Hippocampal formation (tissue), 2 donors: ENCODE measurements at regions not wholly inside any gene's neighbourhood (a gene's known extent, or its start where the extent isn't known, plus 50 kb on each side); places are given as distances from the start of the nearest gene placed in this dataset.
"Not testable (repeated sequence)": the region's sequence is repeated elsewhere in the genome, so short reads cannot be mapped to it uniquely, and the experiment has no call there.

Experiments
- DNase-seq, 2 donors: peaks; one replicate each; lab custom pipeline; 2025; lab: John Stamatoyannopoulos, UW

DNA sequence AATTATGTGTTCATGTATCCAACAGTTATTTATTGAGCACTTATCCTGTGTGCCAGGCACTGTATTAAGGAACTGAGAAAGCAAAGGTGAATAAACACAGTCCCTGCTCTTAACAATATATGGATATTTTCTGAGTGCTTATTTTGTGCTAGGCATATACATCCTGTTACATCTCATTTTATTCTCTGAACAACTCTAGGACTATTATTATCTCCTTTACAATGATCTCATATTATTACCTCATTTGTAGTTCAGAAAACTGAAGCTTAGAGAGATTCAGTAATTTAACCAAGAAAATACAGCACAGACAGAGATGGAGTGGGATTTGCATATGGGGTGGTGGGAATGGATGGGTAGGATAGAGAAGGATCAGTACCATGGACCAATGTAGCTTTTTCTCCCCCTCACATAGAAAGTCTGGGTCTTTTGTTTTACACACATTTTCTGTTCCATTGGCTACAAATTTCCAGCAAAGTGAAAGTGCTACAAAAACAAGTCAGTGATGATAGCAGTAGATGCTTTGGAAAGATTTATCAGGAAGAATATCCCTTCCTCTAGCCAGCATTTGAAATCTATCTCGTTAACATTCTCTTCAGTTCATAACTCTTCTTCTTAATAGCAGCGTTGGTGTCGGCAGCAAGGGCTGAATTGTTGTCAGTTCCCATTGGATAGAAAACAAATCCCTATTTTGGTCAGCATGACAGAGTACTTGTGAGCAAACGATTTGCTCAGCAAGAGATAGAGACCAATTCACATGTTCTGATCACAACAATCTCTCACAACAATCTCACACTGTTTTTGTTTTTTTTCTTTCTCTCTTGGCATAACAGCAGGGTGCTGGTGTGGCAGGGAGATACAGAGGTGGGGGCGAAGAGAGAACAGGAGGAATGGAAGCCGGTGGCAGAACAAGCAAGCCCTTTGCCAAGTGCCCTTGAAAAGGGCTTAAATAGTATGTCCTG lies 102.2 kb upstream of the KCTD1 start:
- peak in 1 of 2 donors; percentile 78 for DNase-seq

- no peak for DNase-seq
Observed at GRCh38 chr18:26649193-26649543, 100.8 kb upstream of the KCTD1 start.

DNA sequence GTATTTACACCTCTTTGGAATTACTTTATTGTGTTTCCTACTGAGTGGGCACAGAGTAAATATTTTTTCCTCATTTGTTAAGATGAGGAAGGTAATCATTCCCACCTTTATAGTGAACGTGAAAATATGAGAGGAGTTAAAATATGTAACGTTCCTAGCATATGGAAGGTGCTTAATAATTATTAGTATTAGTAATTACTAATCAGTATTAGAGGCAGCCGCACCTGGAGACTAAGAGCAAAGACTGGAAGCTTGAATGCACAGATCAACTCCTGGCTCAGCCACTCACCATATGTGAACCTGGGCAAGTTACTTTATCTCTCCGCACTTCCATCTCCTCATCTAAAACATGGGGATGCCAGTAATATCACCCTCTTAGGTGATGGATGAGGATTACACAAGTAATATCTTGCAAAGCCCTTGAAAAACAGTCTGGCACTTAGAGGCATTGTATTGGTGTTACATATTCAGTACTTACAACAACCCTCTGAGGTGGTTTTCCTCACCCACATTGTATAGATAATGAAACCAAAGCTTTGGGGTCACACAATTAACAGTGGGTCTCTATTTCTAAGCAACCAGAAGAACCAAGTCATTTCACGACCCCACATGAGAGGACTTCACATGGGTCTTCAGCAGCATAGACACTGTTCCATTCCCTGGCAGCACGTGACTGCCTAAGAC lies 100.3 kb upstream of the KCTD1 start:
- no peak for DNase-seq

GRCh38 chr18:26646901-26647300 lies 98.5 kb upstream of the KCTD1 start:
- no peak for DNase-seq

GRCh38 chr18:26642440-26643348 lies 94.3 kb upstream of the KCTD1 start:
- DNase-seq, result no peak

DNA sequence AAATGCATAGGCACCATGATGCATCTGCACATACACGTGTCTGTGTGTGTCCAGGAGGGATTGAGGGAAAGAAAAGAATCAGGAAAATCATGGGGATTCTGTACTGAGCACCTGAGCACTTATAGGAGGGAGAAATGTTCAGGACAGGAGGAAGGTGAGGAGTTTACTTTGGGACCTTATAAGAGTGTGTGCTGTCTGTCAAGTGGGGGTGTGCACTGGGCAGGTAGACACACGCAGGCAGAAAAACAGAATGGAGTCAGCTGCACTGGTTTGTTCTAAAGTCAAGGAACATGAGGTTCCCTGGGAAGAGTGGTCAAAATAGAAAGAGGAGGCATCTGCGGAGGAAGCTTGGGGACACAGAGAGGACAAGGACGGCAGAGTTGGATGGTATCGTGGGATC lies 92.2 kb upstream of the KCTD1 start:
- DNase-seq, result no peak

DNA sequence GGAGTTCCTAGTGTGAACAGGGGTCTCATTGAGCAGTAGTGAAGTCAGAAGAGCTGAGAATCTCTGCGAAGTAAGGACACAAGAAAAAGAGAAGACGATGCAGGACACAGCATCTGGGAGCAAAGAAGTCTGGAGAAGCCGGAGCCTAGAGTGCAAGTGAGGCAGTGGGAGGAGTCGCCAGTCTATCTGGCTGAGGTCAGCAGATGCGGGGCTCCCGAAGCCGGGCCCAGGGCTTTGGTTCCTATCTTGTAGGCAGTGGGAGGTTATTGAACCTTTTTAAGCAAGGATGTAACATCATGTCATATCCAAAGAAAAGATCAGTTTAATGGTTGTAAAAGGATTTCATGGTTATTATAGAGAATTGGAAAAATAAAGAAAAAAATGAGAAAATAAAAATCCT lies 90.8 kb upstream of the KCTD1 start:
- no peak for DNase-seq

- DNase-seq, result no peak
Observed at GRCh38 chr18:26637983-26638382, 89.6 kb upstream of the KCTD1 start.

DNA sequence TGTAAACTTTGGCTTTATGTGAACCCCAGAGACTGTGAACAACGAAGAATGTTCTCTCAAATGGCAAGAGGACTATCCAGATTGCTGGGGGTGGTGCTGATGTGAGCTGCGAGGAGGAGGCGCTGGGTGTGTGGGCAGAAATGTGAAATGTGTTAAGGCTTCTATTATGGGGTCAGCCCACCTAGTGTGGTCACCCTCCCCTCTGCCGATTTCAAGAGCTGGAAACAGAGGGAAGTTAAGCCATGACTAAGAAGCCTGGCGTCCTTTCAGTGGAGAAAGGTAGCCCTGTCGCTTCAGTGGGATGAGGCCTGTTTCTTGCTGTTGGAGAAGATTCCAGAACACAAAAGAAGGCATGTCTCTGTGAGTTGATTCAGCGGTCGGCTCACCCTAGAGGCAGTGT lies 89.0 kb upstream of the KCTD1 start:
- peak in 1 of 2 donors; percentile 30 for DNase-seq

- no peak for DNase-seq
Observed at GRCh38 chr18:26635466-26635865, 87.1 kb upstream of the KCTD1 start.

GRCh38 chr18:26634631-26635030 lies 86.3 kb upstream of the KCTD1 start:
- DNase-seq, result no peak

- no peak for DNase-seq
Observed at GRCh38 chr18:26631135-26631534, 82.8 kb upstream of the KCTD1 start.

- DNase-seq, result no peak
Observed at GRCh38 chr18:26630596-26630995, 82.2 kb upstream of the KCTD1 start.

DNA sequence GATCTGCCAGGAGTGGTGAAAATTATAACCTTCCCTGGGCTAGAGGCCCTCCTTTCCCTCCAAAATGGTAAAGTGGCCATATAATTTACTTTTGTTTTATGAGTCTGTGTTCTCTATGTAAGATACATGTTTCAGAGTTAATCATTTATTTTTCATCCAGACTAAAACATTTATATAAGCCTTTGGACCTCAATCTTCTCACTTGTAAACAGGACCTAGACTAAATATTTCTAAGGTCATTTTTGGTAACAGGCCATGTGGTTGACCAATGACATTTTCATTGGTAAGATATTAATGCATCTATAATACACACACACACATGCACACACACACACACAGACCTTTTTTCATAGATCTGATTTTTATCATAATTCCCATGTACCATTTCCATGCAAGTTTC lies 79.7 kb upstream of the KCTD1 start:
- DNase-seq, result no peak

- DNase-seq, result no peak
Observed at GRCh38 chr18:26624443-26624842, 76.1 kb upstream of the KCTD1 start.

GRCh38 chr18:26623314-26623713 lies 75.0 kb upstream of the KCTD1 start:
- not testable (repeated sequence) for DNase-seq

- DNase-seq, result peak in 1 of 2 donors; percentile 34
Observed at GRCh38 chr18:26621161-26622026, 73.0 kb upstream of the KCTD1 start.

- DNase-seq, result no peak
Observed at GRCh38 chr18:26619350-26619749, 71.0 kb upstream of the KCTD1 start.

- DNase-seq, result no peak
Observed at GRCh38 chr18:26618135-26618534, 69.8 kb upstream of the KCTD1 start.

DNA sequence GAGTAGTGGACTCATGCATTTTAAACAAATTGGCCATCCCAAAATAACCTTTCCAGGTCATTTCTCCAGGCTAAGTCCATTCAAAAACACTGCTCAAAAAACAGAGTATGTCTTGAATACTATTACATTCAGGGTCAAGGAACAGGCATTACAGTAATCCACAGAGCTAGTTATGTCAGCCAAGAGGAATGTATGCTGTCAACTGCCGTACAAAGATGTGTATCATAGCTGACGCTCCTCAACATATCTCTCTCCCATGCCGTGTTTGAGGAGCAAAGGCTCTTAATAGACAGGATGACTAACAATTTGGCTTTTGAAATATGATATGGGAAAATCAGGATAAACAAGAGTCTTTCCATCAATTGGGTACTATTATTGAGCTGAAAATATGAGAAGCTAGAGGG lies 68.8 kb upstream of the KCTD1 start:
- no peak for DNase-seq

- DNase-seq, result no peak
Observed at GRCh38 chr18:26614374-26614773, 66.0 kb upstream of the KCTD1 start.
